ENCODE measurements at regions not wholly inside any gene's neighbourhood (a gene's known extent, or its start where the extent isn't known, plus 50 kb on each side); places are given as distances from the start of the nearest gene placed in this dataset.

DNA sequence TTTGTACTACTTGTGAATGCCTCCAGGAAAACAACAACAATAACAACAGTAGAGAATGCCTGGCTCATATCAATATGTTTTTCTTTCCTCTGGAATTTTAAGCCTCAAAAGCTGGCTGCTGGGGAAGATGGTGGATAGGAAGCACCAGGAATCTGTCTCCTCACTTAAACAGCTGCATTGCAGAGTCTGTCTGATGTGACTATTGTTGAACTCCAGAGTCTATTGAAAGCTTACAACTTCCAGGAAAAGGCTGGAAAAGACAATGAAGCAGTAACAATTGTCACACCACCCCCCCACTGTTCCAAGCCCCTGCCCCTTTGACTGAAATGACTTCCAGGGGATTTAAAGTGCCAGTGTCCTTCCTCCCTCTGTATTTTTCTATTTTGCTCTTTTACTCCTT lies 309.7 kb downstream of the BMP4 start (continued):
- TF ChIP-seq, protein P1, sequence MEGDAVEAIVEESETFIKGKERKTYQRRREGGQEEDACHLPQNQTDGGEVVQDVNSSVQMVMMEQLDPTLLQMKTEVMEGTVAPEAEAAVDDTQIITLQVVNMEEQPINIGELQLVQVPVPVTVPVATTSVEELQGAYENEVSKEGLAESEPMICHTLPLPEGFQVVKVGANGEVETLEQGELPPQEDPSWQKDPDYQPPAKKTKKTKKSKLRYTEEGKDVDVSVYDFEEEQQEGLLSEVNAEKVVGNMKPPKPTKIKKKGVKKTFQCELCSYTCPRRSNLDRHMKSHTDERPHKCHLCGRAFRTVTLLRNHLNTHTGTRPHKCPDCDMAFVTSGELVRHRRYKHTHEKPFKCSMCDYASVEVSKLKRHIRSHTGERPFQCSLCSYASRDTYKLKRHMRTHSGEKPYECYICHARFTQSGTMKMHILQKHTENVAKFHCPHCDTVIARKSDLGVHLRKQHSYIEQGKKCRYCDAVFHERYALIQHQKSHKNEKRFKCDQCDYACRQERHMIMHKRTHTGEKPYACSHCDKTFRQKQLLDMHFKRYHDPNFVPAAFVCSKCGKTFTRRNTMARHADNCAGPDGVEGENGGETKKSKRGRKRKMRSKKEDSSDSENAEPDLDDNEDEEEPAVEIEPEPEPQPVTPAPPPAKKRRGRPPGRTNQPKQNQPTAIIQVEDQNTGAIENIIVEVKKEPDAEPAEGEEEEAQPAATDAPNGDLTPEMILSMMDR (conservative IDR thresholded peaks at IDR 0.05; ENCODE audit: low read depth in 2 of 2): no peak
- no peak for TF ChIP-seq EZH2phosphoT487 (IDR thresholded peaks at IDR 0.05; ENCODE audit: unreplicated experiment)

DNA sequence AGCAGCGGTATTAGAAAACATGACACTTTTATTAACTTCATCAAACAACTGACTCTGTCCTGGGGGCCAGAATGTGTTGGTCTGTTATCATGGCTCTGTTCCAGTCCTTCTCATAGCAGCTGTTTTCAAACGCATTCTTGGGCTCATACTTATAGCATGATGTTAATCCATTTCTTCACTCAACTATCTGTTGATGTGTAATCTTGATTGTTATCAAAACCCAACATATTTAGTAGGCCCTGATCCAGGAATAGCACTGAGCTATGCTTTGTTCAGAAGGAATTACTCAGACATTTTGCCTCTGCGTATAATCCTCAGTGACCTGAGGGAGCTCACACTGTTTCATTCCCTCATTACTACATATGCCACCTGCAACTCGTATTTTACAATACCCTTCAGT lies 315.9 kb downstream of the BMP4 start:
- Mint-ChIP-seq H3K4me3 (no peak overlapping the region), H3K36me3 (ENCODE audit: low read depth) (peaks cover 5% of the 10 kb centered on the region; the same call in 2 of the 3 replicates), H3K9me3 (peaks cover 7% of the 10 kb centered on the region; the same call in 2 of the 3 replicates), H3K27me3 (ENCODE audit: insufficient read depth, low read depth, poor library complexity) (peaks cover 4% of the 10 kb centered on the region), H3K4me1 (no peaks in the 10 kb centered on the region), H3K27ac (no peak overlapping the region)
- H3K4me1 ChIP-seq (ENCODE audit: insufficient read depth): no peaks in the 10 kb centered on the region
- H3K4me3 ChIP-seq: no peak overlapping the region
- no peaks in the 10 kb centered on the region for H3K27me3 ChIP-seq (ENCODE audit: insufficient read depth)
- ATAC-seq (no peak), DNase-seq (ENCODE audit: low spot score) (no peak)
- no peaks in the 10 kb centered on the region for H3K36me3 ChIP-seq (ENCODE audit: insufficient read depth)
- H3F3A ChIP-seq (replicated peaks; ENCODE audit: low read depth): no peaks in the 10 kb centered on the region
- no peak overlapping the region for H3K27ac ChIP-seq (ENCODE audit: low read depth)
- no peaks in the 10 kb centered on the region for H3K79me2 ChIP-seq (replicated peaks; ENCODE audit: insufficient read depth)
- no peak overlapping the region for H2AFZ ChIP-seq
- H4K20me1 ChIP-seq (replicated peaks; ENCODE audit: insufficient read depth): no peaks in the 10 kb centered on the region
- no peak overlapping the region for H3K4me2 ChIP-seq
- TF ChIP-seq ZNF331 (CRISPR knock-in tag; IDR thresholded peaks at IDR 0.05; ENCODE audit: low read depth) (no peak), STAT1 (IDR thresholded peaks at IDR 0.05; ENCODE audit: unreplicated experiment) (no peak), EZH2phosphoT487 (IDR thresholded peaks at IDR 0.05; ENCODE audit: unreplicated experiment) (no peak), JUNB (IDR thresholded peaks at IDR 0.05; ENCODE audit: unreplicated experiment) (no peak), EZH2 (IDR thresholded peaks at IDR 0.05; ENCODE audit: low read depth, unreplicated experiment) (no peak), CREB1 (CRISPR knock-in tag; IDR thresholded peaks at IDR 0.05; ENCODE audit: low read depth) (no peak), NANOG (IDR thresholded peaks at IDR 0.05; ENCODE audit: borderline replicate concordance) (no peak), POLR2AphosphoS5 (IDR thresholded peaks at IDR 0.05; ENCODE audit: low read depth) (no peak), ZNF114 (CRISPR knock-in tag; IDR thresholded peaks at IDR 0.05) (no peak)
- TF ChIP-seq, protein P2, sequence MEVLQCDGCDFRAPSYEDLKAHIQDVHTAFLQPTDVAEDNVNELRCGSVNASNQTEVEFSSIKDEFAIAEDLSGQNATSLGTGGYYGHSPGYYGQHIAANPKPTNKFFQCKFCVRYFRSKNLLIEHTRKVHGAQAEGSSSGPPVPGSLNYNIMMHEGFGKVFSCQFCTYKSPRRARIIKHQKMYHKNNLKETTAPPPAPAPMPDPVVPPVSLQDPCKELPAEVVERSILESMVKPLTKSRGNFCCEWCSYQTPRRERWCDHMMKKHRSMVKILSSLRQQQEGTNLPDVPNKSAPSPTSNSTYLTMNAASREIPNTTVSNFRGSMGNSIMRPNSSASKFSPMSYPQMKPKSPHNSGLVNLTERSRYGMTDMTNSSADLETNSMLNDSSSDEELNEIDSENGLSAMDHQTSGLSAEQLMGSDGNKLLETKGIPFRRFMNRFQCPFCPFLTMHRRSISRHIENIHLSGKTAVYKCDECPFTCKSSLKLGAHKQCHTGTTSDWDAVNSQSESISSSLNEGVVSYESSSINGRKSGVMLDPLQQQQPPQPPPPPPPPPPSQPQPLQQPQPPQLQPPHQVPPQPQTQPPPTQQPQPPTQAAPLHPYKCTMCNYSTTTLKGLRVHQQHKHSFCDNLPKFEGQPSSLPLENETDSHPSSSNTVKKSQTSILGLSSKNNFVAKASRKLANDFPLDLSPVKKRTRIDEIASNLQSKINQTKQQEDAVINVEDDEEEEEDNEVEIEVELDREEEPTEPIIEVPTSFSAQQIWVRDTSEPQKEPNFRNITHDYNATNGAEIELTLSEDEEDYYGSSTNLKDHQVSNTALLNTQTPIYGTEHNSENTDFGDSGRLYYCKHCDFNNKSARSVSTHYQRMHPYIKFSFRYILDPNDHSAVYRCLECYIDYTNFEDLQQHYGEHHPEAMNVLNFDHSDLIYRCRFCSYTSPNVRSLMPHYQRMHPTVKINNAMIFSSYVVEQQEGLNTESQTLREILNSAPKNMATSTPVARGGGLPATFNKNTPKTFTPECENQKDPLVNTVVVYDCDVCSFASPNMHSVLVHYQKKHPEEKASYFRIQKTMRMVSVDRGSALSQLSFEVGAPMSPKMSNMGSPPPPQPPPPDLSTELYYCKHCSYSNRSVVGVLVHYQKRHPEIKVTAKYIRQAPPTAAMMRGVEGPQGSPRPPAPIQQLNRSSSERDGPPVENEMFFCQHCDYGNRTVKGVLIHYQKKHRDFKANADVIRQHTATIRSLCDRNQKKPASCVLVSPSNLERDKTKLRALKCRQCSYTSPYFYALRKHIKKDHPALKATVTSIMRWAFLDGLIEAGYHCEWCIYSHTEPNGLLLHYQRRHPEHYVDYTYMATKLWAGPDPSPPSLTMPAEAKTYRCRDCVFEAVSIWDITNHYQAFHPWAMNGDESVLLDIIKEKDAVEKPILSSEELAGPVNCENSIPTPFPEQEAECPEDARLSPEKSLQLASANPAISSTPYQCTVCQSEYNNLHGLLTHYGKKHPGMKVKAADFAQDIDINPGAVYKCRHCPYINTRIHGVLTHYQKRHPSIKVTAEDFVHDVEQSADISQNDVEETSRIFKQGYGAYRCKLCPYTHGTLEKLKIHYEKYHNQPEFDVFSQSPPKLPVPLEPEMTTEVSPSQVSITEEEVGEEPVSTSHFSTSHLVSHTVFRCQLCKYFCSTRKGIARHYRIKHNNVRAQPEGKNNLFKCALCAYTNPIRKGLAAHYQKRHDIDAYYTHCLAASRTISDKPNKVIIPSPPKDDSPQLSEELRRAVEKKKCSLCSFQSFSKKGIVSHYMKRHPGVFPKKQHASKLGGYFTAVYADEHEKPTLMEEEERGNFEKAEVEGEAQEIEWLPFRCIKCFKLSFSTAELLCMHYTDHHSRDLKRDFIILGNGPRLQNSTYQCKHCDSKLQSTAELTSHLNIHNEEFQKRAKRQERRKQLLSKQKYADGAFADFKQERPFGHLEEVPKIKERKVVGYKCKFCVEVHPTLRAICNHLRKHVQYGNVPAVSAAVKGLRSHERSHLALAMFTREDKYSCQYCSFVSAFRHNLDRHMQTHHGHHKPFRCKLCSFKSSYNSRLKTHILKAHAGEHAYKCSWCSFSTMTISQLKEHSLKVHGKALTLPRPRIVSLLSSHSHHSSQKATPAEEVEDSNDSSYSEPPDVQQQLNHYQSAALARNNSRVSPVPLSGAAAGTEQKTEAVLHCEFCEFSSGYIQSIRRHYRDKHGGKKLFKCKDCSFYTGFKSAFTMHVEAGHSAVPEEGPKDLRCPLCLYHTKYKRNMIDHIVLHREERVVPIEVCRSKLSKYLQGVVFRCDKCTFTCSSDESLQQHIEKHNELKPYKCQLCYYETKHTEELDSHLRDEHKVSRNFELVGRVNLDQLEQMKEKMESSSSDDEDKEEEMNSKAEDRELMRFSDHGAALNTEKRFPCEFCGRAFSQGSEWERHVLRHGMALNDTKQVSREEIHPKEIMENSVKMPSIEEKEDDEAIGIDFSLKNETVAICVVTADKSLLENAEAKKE (CRISPR knock-in tag; IDR thresholded peaks at IDR 0.05): no peak
- TF ChIP-seq, protein P1 (conservative IDR thresholded peaks at IDR 0.05; ENCODE audit: low read depth in 2 of 2): no peak
- peaks cover 12% of the 10 kb centered on the region; the same call in 1 of the 2 replicates for H3K9me2 ChIP-seq (ENCODE audit: insufficient read depth)

Measured in GM23338 (cell line).